B cell (primary cell): ENCODE measurements at regions not wholly inside any gene's neighbourhood (a gene's known extent, or its start where the extent isn't known, plus 50 kb on each side); places are given as distances from the start of the nearest gene placed in this dataset.

ENCODE experiments used
- CTCF ChIP-seq: fragments of 200-600 bp; IDR thresholded peaks from one replicate; pipeline ENCODE4 v1.8.0; 2022; ENCODE audit warnings: antibody characterized with exemption, mild to moderate bottlenecking
- EZH2 ChIP-seq: IDR thresholded peaks from 2 replicates; pipeline ENCODE4 v1.6.1; 2012; ENCODE audit warnings: borderline replicate concordance, low read depth, mild to moderate bottlenecking, moderate library complexity, low read length; ENCODE audit not compliant: insufficient read depth, poor library complexity, severe bottlenecking

GRCh38 chr3:117763561-117763960 is 1054.0 kb downstream of the TUSC7 start:
- TF ChIP-seq CTCF, result no peak
- TF ChIP-seq EZH2, result no peak
